Mucosa of rectum (tissue), 2 donors: ENCODE measurements at regions not wholly inside any gene's neighbourhood (a gene's known extent, or its start where the extent isn't known, plus 50 kb on each side); places are given as distances from the start of the nearest gene placed in this dataset.

Experiments used
- H3K27ac ChIP-seq, 2 donors: one replicate each; pipeline ENCODE4 v1.7.0; 2013; ENCODE audit warnings: inconsistent platforms in 2 of 2, low read depth in 2 of 2, low read length in 2 of 2
- H3K27me3 ChIP-seq, 2 donors: one replicate each; pipeline ENCODE4 v1.7.0; 2013; ENCODE audit warnings: low read length in 2 of 2; ENCODE audit not compliant: control insufficient read depth in 2 of 2, insufficient read depth in 2 of 2
- H3K36me3 ChIP-seq, 2 donors: one replicate each; pipeline ENCODE4 v1.7.0; 2013; ENCODE audit warnings: low read length in 2 of 2; ENCODE audit not compliant: control insufficient read depth in 2 of 2, insufficient read depth in 2 of 2
- H3K4me1 ChIP-seq, 2 donors: one replicate each; pipeline ENCODE4 v1.7.0; 2013; ENCODE audit warnings: low read length in 2 of 2, mild to moderate bottlenecking in 1 of 2; ENCODE audit not compliant: control insufficient read depth in 2 of 2, insufficient read depth in 2 of 2
- H3K4me3 ChIP-seq, 2 donors: one replicate each; pipeline ENCODE4 v1.7.0; 2013; ENCODE audit warnings: low read length in 2 of 2
- H3K9ac ChIP-seq, 2 donors: one replicate each; pipeline ENCODE4 v1.7.0; 2013; ENCODE audit warnings: low read length in 2 of 2, low read depth in 1 of 2, mild to moderate bottlenecking in 1 of 2
- H3K9me3 ChIP-seq, 2 donors: one replicate each; pipeline ENCODE4 v1.7.0; 2013; ENCODE audit warnings: low read length in 2 of 2; ENCODE audit not compliant: control insufficient read depth in 2 of 2
- donor health status: healthy.
- donor health status: Normal muscosa, but diverticular disease.

DNA sequence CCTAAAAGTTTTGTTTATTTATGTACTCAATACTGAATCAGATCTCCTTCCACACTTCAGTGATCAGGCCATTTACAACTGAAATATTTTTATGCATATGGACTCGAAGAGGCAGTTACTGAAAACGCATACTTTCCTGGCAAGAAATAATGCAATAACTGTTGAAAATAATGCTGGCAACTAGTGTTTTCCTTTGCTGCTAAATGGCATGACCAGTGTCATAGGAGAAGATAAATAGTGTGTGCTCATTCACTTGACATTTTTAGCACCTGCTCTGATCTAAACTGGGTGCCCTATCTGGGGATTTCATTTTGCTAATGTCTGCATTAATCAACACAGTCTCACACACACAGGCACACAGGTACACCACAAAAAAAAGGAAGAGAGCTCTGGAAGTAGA is 695.2 kb downstream of the TUSC7 start:
- Histone ChIP-seq H3K4me1 (no peaks in the 10 kb centered on the region), H3K27ac (no peak overlapping the region), H3K27me3 (no peaks in the 10 kb centered on the region), H3K9me3 (no peaks in the 10 kb centered on the region), H3K36me3 (no peaks in the 10 kb centered on the region), H3K4me3 (no peak overlapping the region), H3K9ac (no peak overlapping the region)

GRCh38 chr3:117405359-117405758 is 695.8 kb downstream of the TUSC7 start:
- H3K27ac ChIP-seq = no peak overlapping the region
- no peak overlapping the region for H3K4me3 ChIP-seq
- H3K27me3 ChIP-seq = no peaks in the 10 kb centered on the region
- H3K9ac ChIP-seq = no peak overlapping the region
- no peaks in the 10 kb centered on the region for H3K4me1 ChIP-seq
- H3K9me3 ChIP-seq = no peaks in the 10 kb centered on the region
- no peaks in the 10 kb centered on the region for H3K36me3 ChIP-seq

GRCh38 chr3:117407317-117407716 is 697.7 kb downstream of the TUSC7 start:
- H3K9me3 ChIP-seq = no peaks in the 10 kb centered on the region
- no peaks in the 10 kb centered on the region for H3K4me1 ChIP-seq
- H3K27me3 ChIP-seq = no peaks in the 10 kb centered on the region
- H3K4me3 ChIP-seq = no peak overlapping the region
- no peaks in the 10 kb centered on the region for H3K36me3 ChIP-seq
- H3K27ac ChIP-seq = no peak overlapping the region
- no peak overlapping the region for H3K9ac ChIP-seq

DNA sequence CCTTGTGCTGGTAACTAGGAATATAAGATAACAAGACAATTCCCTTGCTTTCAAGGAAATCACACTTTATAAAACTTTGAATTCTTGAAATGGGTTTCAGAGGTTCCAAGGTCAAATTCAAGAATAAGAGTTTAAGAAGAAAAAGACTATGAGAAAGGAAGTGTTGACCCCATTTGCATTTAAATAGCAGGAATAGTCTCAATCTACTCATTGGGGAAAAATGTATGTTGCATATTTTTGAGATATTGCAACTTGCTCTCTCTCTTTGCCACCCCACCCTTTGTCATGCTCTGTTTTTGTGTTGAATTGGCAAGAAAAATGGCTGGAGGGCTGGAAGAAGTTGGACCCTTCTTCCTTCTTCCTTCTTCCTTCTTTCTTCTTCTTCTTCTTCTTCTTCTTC is 699.2 kb downstream of the TUSC7 start:
- Histone ChIP-seq H3K36me3 (no peaks in the 10 kb centered on the region), H3K9me3 (no peaks in the 10 kb centered on the region), H3K4me1 (no peaks in the 10 kb centered on the region), H3K27me3 (no peaks in the 10 kb centered on the region), H3K9ac (no peak overlapping the region), H3K4me3 (no peak overlapping the region), H3K27ac (no peak overlapping the region)

GRCh38 chr3:117409256-117409655 is 699.7 kb downstream of the TUSC7 start:
- Histone ChIP-seq H3K27me3 (no peaks in the 10 kb centered on the region), H3K4me1 (no peaks in the 10 kb centered on the region), H3K36me3 (no peaks in the 10 kb centered on the region), H3K9ac (no peak overlapping the region), H3K27ac (no peak overlapping the region), H3K4me3 (no peak overlapping the region), H3K9me3 (no peaks in the 10 kb centered on the region)

- H3K27me3 ChIP-seq = no peaks in the 10 kb centered on the region
- H3K4me3 ChIP-seq = no peak overlapping the region
- no peaks in the 10 kb centered on the region for H3K4me1 ChIP-seq
- H3K27ac ChIP-seq = no peak overlapping the region
- no peaks in the 10 kb centered on the region for H3K9me3 ChIP-seq
- H3K9ac ChIP-seq = no peak overlapping the region
- no peaks in the 10 kb centered on the region for H3K36me3 ChIP-seq
Observed at GRCh38 chr3:117409701-117410459, 700.3 kb downstream of the TUSC7 start.

DNA sequence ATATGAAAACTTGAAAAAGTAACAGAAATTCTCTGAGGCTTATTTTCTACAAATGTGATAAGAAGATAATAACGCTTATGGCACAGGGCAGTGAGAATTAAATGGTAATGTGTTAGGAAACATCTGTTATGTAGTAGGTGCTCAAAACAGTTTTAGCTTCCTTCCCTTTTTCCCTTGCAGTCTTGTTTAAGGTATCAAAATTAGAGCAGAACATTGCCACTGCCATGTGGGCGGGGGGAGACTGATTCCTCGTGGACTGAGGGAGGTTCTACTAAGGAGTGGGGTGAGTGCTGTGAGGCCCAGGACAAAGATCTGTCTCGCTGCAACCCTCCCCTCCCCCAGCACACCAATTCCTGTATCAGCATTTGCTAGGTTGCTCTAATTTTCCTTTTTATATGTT is 702.4 kb downstream of the TUSC7 start:
- H3K27me3 ChIP-seq = no peaks in the 10 kb centered on the region
- H3K9me3 ChIP-seq = no peaks in the 10 kb centered on the region
- H3K4me3 ChIP-seq = no peak overlapping the region
- H3K9ac ChIP-seq = no peak overlapping the region
- no peaks in the 10 kb centered on the region for H3K36me3 ChIP-seq
- no peaks in the 10 kb centered on the region for H3K4me1 ChIP-seq
- H3K27ac ChIP-seq = no peak overlapping the region

- Histone ChIP-seq H3K27ac (no peak overlapping the region), H3K4me1 (no peaks in the 10 kb centered on the region), H3K27me3 (no peaks in the 10 kb centered on the region), H3K4me3 (no peak overlapping the region), H3K9me3 (no peaks in the 10 kb centered on the region), H3K36me3 (no peaks in the 10 kb centered on the region), H3K9ac (no peak overlapping the region)
Observed at GRCh38 chr3:117417411-117417810, 707.8 kb downstream of the TUSC7 start.

GRCh38 chr3:117427081-117427480 is 717.5 kb downstream of the TUSC7 start:
- H3K9me3 ChIP-seq = no peaks in the 10 kb centered on the region
- no peak overlapping the region for H3K27ac ChIP-seq
- no peak overlapping the region for H3K4me3 ChIP-seq
- H3K4me1 ChIP-seq = no peaks in the 10 kb centered on the region
- H3K27me3 ChIP-seq = no peaks in the 10 kb centered on the region
- H3K9ac ChIP-seq = no peak overlapping the region
- no peaks in the 10 kb centered on the region for H3K36me3 ChIP-seq

- H3K9ac ChIP-seq = no peak overlapping the region
- no peaks in the 10 kb centered on the region for H3K9me3 ChIP-seq
- no peaks in the 10 kb centered on the region for H3K4me1 ChIP-seq
- no peaks in the 10 kb centered on the region for H3K27me3 ChIP-seq
- H3K36me3 ChIP-seq = no peaks in the 10 kb centered on the region
- no peak overlapping the region for H3K27ac ChIP-seq
- no peak overlapping the region for H3K4me3 ChIP-seq
Observed at GRCh38 chr3:117433427-117433826, 723.8 kb downstream of the TUSC7 start.
